Sigmoid colon (tissue), 4 donors: ENCODE measurements at regions not wholly inside any gene's neighbourhood (a gene's known extent, or its start where the extent isn't known, plus 50 kb on each side); places are given as distances from the start of the nearest gene placed in this dataset.

Source experiments
- CTCF ChIP-seq, 4 experiments: fragments of 450-650 bp in 3 of 4; fragments of 200-600 bp in 1 of 4; IDR thresholded peaks; one replicate each; pipeline ENCODE4 v1.5.1; 2016 to 2019; ENCODE audit warnings: antibody characterized with exemption in 4 of 4, mild to moderate bottlenecking in 3 of 4, moderate library complexity in 2 of 4
- POLR2A ChIP-seq, 2 donors: fragments of 450-650 bp; IDR thresholded peaks; one replicate each; pipeline ENCODE4 v1.6.1; 2016; ENCODE audit warnings: antibody characterized with exemption in 2 of 2, mild to moderate bottlenecking in 2 of 2, moderate library complexity in 2 of 2
- POLR2AphosphoS5 ChIP-seq, 4 donors: sonication (generic); formaldehyde crosslinking; IDR thresholded peaks; one replicate each; pipeline ENCODE4 v1.6.1; 2017; ENCODE audit warnings: antibody characterized with exemption in 4 of 4

GRCh38 chr9:18294229-18294628 is 179.7 kb upstream of the ADAMTSL1 start:
- TF ChIP-seq CTCF (IDR thresholded peaks at IDR 0.05) (no peak), POLR2AphosphoS5 (IDR thresholded peaks at IDR 0.05) (no peak), POLR2A (IDR thresholded peaks at IDR 0.05) (no peak)
